GM15510 (cell line): ENCODE measurements at regions not wholly inside any gene's neighbourhood (a gene's known extent, or its start where the extent isn't known, plus 50 kb on each side); places are given as distances from the start of the nearest gene placed in this dataset.

ENCODE experiments used
- POLR2A ChIP-seq: IDR thresholded peaks from 3 replicates; pipeline ENCODE4 v1.6.1; 2011; ENCODE audit warnings: borderline replicate concordance; ENCODE audit not compliant: insufficient read length; ENCODE audit errors: extremely low read depth

- TF ChIP-seq POLR2A = no peak
Observed at GRCh38 chr17:70584255-70584654, 414.9 kb downstream of the KCNJ2 start.

DNA sequence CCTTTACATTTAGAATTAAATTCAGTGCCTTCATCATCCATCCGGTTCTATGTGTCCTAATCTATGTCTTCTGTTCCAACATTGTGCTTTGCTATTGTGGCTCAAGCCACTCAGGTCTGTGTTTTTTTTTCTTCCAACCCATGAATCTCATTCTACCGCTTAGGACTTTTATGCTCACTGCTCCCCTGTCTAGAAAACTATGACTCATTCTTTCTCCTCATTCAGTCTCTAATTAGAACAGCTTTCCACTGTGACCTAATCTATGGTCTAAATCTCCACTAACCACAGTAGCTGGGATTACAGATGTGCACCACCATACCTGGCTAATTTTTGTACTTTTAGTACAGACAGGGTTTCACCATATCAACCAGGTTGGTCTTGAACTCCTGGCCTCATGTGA is 418.7 kb downstream of the KCNJ2 start:
- TF ChIP-seq POLR2A = no peak

DNA sequence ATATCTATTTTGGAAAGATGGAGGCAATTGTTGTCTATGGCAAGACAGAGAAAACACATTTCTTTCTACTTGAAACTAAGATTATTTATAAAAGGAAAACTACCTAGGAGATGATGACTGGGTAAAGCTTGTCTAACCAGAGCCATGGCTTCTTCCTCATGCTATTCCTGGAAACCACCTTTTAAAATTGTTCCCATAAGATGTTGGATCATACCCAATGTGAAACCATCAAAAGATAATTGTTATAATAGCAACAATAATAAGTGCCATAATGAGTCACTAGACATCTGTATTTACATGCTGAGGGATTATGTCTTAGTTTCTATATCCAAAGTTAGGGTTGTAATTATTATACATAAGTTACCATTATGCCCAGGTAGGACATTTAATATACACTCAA is 428.4 kb downstream of the KCNJ2 start:
- TF ChIP-seq POLR2A = no peak

- no peak for TF ChIP-seq POLR2A
Observed at GRCh38 chr17:70599198-70599597, 429.9 kb downstream of the KCNJ2 start.

GRCh38 chr17:70603226-70603625 is 433.9 kb downstream of the KCNJ2 start:
- no peak for TF ChIP-seq POLR2A

DNA sequence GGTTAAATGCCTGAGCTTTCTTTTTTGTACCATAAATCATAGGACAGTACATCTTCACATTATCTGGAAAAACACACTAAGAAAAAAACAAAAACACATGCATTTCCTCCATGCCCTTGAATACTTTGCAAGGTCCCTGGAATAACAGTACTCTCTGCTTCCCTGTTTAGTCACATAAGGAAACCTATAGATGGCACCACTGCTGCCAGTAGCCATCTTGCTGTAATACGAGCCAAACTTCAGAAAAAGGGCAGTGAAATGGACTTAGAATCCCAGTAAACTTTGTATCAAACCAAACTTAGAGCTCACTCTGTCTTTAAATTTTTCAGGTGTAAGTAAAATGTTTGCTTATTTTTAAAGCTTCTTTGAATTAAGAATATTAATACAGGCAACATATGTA is 435.5 kb downstream of the KCNJ2 start:
- no peak for TF ChIP-seq POLR2A

DNA sequence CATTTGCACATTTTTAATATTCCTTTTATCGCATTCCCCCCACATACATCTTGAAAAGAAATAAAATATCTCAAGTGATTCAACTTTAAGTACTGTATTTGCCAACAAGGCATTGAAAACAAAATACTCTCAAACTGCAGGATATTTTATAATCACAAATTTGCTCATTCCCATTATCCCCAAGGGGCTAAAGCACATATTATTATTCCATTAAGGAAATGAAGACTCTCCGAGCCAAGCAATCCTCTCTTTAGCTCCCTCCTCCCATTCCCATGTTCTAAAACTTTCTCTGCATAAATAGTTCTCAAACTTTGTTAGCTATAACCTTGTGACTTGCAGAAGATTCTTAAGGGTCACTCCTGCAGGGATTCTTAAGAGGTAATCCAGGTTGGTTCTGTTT is 436.8 kb downstream of the KCNJ2 start:
- no peak for TF ChIP-seq POLR2A

DNA sequence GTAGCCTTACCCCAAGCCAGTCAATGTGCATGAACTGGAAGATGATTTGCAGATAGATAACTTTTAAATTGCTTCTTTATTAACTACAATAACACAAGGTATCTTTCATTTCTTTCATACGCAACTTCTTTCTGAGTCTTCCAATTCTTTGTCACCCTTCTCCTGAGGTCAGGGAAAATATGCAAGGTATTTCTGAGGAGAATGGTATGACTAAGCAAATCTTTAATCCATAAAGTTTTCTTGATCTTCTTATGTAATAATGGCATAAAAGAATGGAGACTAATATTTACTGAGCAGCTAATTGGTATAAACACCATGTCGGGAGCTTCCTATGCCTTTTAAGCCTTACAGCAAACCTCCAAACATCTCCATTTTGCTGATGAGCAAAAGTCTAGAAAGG is 438.9 kb downstream of the KCNJ2 start:
- no peak for TF ChIP-seq POLR2A

- no peak for TF ChIP-seq POLR2A
Observed at GRCh38 chr17:70608957-70609356, 439.6 kb downstream of the KCNJ2 start.

GRCh38 chr17:70609566-70609965 is 440.2 kb downstream of the KCNJ2 start:
- no peak for TF ChIP-seq POLR2A

GRCh38 chr17:70610161-70610560 is 440.8 kb downstream of the KCNJ2 start:
- no peak for TF ChIP-seq POLR2A

GRCh38 chr17:70613681-70614080 is 444.3 kb downstream of the KCNJ2 start:
- no peak for TF ChIP-seq POLR2A

- no peak for TF ChIP-seq POLR2A
Observed at GRCh38 chr17:70615831-70616230, 446.5 kb downstream of the KCNJ2 start.

- no peak for TF ChIP-seq POLR2A
Observed at GRCh38 chr17:70618641-70619040, 449.3 kb downstream of the KCNJ2 start.

- no peak for TF ChIP-seq POLR2A
Observed at GRCh38 chr17:70621566-70621965, 452.2 kb downstream of the KCNJ2 start.

GRCh38 chr17:70622368-70623260 is 453.3 kb downstream of the KCNJ2 start:
- no peak for TF ChIP-seq POLR2A

DNA sequence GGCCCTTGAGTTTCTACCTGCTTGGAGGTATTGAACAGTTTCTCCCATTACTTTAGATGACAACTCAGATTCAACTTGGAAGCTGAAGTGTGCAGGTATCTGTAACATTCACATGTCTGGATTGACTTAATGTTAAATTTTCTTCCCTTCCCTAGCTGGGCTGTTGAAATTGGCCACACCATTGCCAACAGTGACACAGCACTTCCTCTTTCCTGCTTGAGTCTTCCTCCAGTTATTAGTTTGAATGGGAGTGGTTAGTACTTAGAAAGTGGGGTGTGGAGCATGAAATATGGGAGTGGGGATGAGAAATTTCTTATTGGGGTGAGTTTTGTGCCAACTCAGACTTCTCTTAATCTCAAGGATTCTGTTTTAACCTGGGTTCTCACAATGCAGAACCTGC is 454.9 kb downstream of the KCNJ2 start:
- TF ChIP-seq POLR2A = no peak

DNA sequence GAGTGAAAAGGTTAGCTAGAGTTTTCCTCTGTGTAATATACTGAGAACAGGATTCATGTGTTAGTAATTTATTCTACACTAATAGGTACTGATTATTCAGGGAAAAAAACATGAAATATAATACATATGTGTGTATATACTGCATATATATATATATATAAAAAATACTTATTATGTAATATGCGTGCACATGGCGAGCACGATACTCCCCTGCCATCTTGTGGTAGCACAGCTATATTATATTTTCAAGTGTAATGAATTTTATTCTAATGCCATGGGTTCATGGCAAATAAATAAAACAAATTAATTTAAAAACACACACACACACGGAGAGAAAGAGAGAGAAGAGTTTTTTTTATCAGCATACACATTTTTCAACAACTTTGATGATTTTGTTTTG is 460.6 kb downstream of the KCNJ2 start:
- no peak for TF ChIP-seq POLR2A
